ENCODE measurements at regions not wholly inside any gene's neighbourhood (a gene's known extent, or its start where the extent isn't known, plus 50 kb on each side); places are given as distances from the start of the nearest gene placed in this dataset.
"Not testable (repeated sequence)": the region's sequence is repeated elsewhere in the genome, so short reads cannot be mapped to it uniquely, and the experiment has no call there.

- no peak for DNase-seq (ENCODE audit: low spot score)
Measured at GRCh38 chr10:64116707-64117106, 595.5 kb downstream of the REEP3 start.

- no peak for DNase-seq (ENCODE audit: low spot score)
Measured at GRCh38 chr10:64118736-64119135, 597.5 kb downstream of the REEP3 start.

GRCh38 chr10:64120301-64120980 is 599.2 kb downstream of the REEP3 start:
- not testable (repeated sequence) for DNase-seq (ENCODE audit: low spot score)

GRCh38 chr10:64130152-64130551 is 609.0 kb downstream of the REEP3 start:
- no peak for DNase-seq (ENCODE audit: low spot score)

- DNase-seq (ENCODE audit: low spot score) = no peak
Measured at GRCh38 chr10:64134676-64135075, 613.5 kb downstream of the REEP3 start.

GRCh38 chr10:64142395-64142794 is 621.2 kb downstream of the REEP3 start:
- DNase-seq (ENCODE audit: low spot score) = no peak

- DNase-seq (ENCODE audit: low spot score) = no peak
Measured at GRCh38 chr10:64148607-64149006, 627.4 kb downstream of the REEP3 start.

GRCh38 chr10:64156166-64156565 is 635.0 kb downstream of the REEP3 start:
- no peak for DNase-seq (ENCODE audit: low spot score)

GRCh38 chr10:64158551-64158950 is 637.4 kb downstream of the REEP3 start:
- DNase-seq (ENCODE audit: low spot score) = no peak

- no peak for DNase-seq (ENCODE audit: low spot score)
Measured at GRCh38 chr10:64159910-64160872, 639.0 kb downstream of the REEP3 start.

- no peak for DNase-seq (ENCODE audit: low spot score)
Measured at GRCh38 chr10:64170791-64171190, 649.6 kb downstream of the REEP3 start.

- DNase-seq (ENCODE audit: low spot score) = no peak
Measured at GRCh38 chr10:64173826-64174225, 652.6 kb downstream of the REEP3 start.

GRCh38 chr10:64174666-64175255 is 653.6 kb downstream of the REEP3 start:
- DNase-seq (ENCODE audit: low spot score) = no peak

GRCh38 chr10:64175271-64175962 is 654.2 kb downstream of the REEP3 start:
- DNase-seq (ENCODE audit: low spot score) = no peak

GRCh38 chr10:64182671-64183070 is 661.5 kb downstream of the REEP3 start:
- no peak for DNase-seq (ENCODE audit: low spot score)

- no peak for DNase-seq (ENCODE audit: low spot score)
Measured at GRCh38 chr10:64191286-64191685, 670.1 kb downstream of the REEP3 start.

GRCh38 chr10:64196638-64197315 is 675.6 kb downstream of the REEP3 start:
- no peak for DNase-seq (ENCODE audit: low spot score)

GRCh38 chr10:64201936-64202335 is 680.7 kb downstream of the REEP3 start:
- no peak for DNase-seq (ENCODE audit: low spot score)

- not testable (repeated sequence) for DNase-seq (ENCODE audit: low spot score)
Measured at GRCh38 chr10:64204504-64204903, 683.3 kb downstream of the REEP3 start.

- DNase-seq (ENCODE audit: low spot score) = no peak
Measured at GRCh38 chr10:64206409-64206808, 685.2 kb downstream of the REEP3 start.

GRCh38 chr10:64209561-64209960 is 688.4 kb downstream of the REEP3 start:
- DNase-seq (ENCODE audit: low spot score) = no peak

- DNase-seq (ENCODE audit: low spot score) = no peak
Measured at GRCh38 chr10:64210211-64210610, 689.0 kb downstream of the REEP3 start.
